ENCODE measurements at regions not wholly inside any gene's neighbourhood (a gene's known extent, or its start where the extent isn't known, plus 50 kb on each side); places are given as distances from the start of the nearest gene placed in this dataset.
"Not testable (repeated sequence)": the region's sequence is repeated elsewhere in the genome, so short reads cannot be mapped to it uniquely, and the experiment has no call there.

GRCh38 chr11:23554002-23554401, 693.7 kb upstream of the CCDC179 start:
- no peak for DNase-seq (ENCODE audit: low read depth)

- DNase-seq (ENCODE audit: low read depth), result peak; percentile 77
These were observed 694.8 kb upstream of the CCDC179 start for GRCh38 chr11:23555085-23555484.

GRCh38 chr11:23556163-23556750, 696.0 kb upstream of the CCDC179 start:
- no peak for DNase-seq (ENCODE audit: low read depth)

- no peak for DNase-seq (ENCODE audit: low read depth)
These were observed 703.3 kb upstream of the CCDC179 start for GRCh38 chr11:23563591-23563990.

- no peak for DNase-seq (ENCODE audit: low read depth)
These were observed 704.1 kb upstream of the CCDC179 start for GRCh38 chr11:23564370-23564769.

- DNase-seq (ENCODE audit: low read depth), result peak; percentile 4
These were observed 708.9 kb upstream of the CCDC179 start for GRCh38 chr11:23569134-23569533.

- no peak for DNase-seq (ENCODE audit: low read depth)
These were observed 709.3 kb upstream of the CCDC179 start for GRCh38 chr11:23569547-23569946.

- peak; percentile 43 for DNase-seq (ENCODE audit: low read depth)
These were observed 710.6 kb upstream of the CCDC179 start for GRCh38 chr11:23570828-23571227.

GRCh38 chr11:23573429-23573828, 713.2 kb upstream of the CCDC179 start:
- peak; percentile 18 for DNase-seq (ENCODE audit: low read depth)

- no peak for DNase-seq (ENCODE audit: low read depth)
These were observed 713.9 kb upstream of the CCDC179 start for GRCh38 chr11:23574149-23574548.

GRCh38 chr11:23577296-23577695, 717.0 kb upstream of the CCDC179 start:
- no peak for DNase-seq (ENCODE audit: low read depth)

- DNase-seq (ENCODE audit: low read depth), result no peak
These were observed 725.3 kb upstream of the CCDC179 start for GRCh38 chr11:23585416-23586104.

GRCh38 chr11:23586173-23586572, 725.9 kb upstream of the CCDC179 start:
- no peak for DNase-seq (ENCODE audit: low read depth)

- no peak for DNase-seq (ENCODE audit: low read depth)
These were observed 730.5 kb upstream of the CCDC179 start for GRCh38 chr11:23590596-23591308.

GRCh38 chr11:23594755-23595154, 734.5 kb upstream of the CCDC179 start:
- no peak for DNase-seq (ENCODE audit: low read depth)

GRCh38 chr11:23604966-23605365, 744.7 kb upstream of the CCDC179 start:
- no peak for DNase-seq (ENCODE audit: low read depth)

- DNase-seq (ENCODE audit: low read depth), result no peak
These were observed 745.9 kb upstream of the CCDC179 start for GRCh38 chr11:23606191-23606590.

- no peak for DNase-seq (ENCODE audit: low read depth)
These were observed 751.5 kb upstream of the CCDC179 start for GRCh38 chr11:23611726-23612125.

GRCh38 chr11:23620617-23621016, 760.3 kb upstream of the CCDC179 start:
- peak; percentile 59 for DNase-seq (ENCODE audit: low read depth)

- no peak for DNase-seq (ENCODE audit: low read depth)
These were observed 772.0 kb upstream of the CCDC179 start for GRCh38 chr11:23632293-23632692.

- no peak for DNase-seq (ENCODE audit: low read depth)
These were observed 784.2 kb upstream of the CCDC179 start for GRCh38 chr11:23644443-23644842.

GRCh38 chr11:23652336-23652735, 792.1 kb upstream of the CCDC179 start:
- not testable (repeated sequence) for DNase-seq (ENCODE audit: low read depth)

Data from LHCN-M2 (cell line).